CD4-positive, alpha-beta T cell (primary cell): ENCODE measurements at regions not wholly inside any gene's neighbourhood (a gene's known extent, or its start where the extent isn't known, plus 50 kb on each side); places are given as distances from the start of the nearest gene placed in this dataset.

Source experiments
- ATAC-seq: fragments of 200-7000 bp; cut with Tn5 transposase; one replicate; pipeline ENCODE4 v1.10.0; 2022; ENCODE audit warnings: mild to moderate bottlenecking; ENCODE audit not compliant: poor library complexity
- CTCF ChIA-PET: fragments of 350-600 bp; sonication (Branson Sonifier 250); formaldehyde crosslinking; loops from one replicate; lab custom pipeline; 2021; ENCODE audit warnings: antibody characterized with exemption, inconsistent platforms; lab: Charles Lee
- POLR2A ChIA-PET: fragments of 350-600 bp; sonication (Branson Sonifier 250); formaldehyde crosslinking; loops from one replicate; lab custom pipeline; 2021; ENCODE audit warnings: antibody characterized with exemption, inconsistent platforms; lab: Charles Lee
- DNase-seq, 14 experiments: peaks; one replicate each; pipeline ENCODE4 v3.0.0-alpha.2; 2013 to 2020; ENCODE audit warnings: mixed read lengths in 2 of 14
- H3K27ac ChIP-seq, 2 donors: one replicate each; pipeline versions ENCODE4 v1.5.1 to v1.7.0; 2013; ENCODE audit warnings: low read length in 2 of 2, low read depth in 1 of 2, mild to moderate bottlenecking in 1 of 2
- H3K27me3 ChIP-seq, 2 experiments: 1 replicate in 1 of 2; 2 replicates in 1 of 2; pipeline versions ENCODE4 v1.6.1 to v1.7.0; 2013; ENCODE audit warnings: low read length in 2 of 2, control low read depth in 1 of 2, mild to moderate bottlenecking in 1 of 2, moderate library complexity in 1 of 2; ENCODE audit not compliant: insufficient read depth in 2 of 2, control insufficient read depth in 1 of 2
- H3K36me3 ChIP-seq: one replicate; pipeline ENCODE4 v1.6.1; 2013; ENCODE audit warnings: low read length, control low read depth; ENCODE audit not compliant: insufficient read depth
- H3K4me1 ChIP-seq: one replicate; pipeline ENCODE4 v1.6.1; 2013; ENCODE audit warnings: low read length, control low read depth; ENCODE audit not compliant: insufficient read depth
- H3K4me3 ChIP-seq: one replicate; pipeline ENCODE4 v1.5.1; 2013; ENCODE audit warnings: mild to moderate bottlenecking, low read length, moderate library complexity
- H3K9me3 ChIP-seq, 2 experiments: 1 replicate in 1 of 2; 2 replicates in 1 of 2; pipeline versions ENCODE4 v1.6.1 to v1.7.0; 2013; ENCODE audit warnings: low read length in 2 of 2, mild to moderate bottlenecking in 2 of 2, control low read depth in 1 of 2, moderate library complexity in 1 of 2; ENCODE audit not compliant: control insufficient read depth in 1 of 2, insufficient read depth in 1 of 2
- H3K27ac Mint-ChIP-seq: one replicate; pipeline ENCODE4 v1.8.0; 2020; ENCODE audit warnings: mixed read lengths
- H3K27me3 Mint-ChIP-seq: one replicate; pipeline ENCODE4 v1.8.0; 2021; ENCODE audit warnings: mixed read lengths
- H3K36me3 Mint-ChIP-seq: one replicate; pipeline ENCODE4 v1.8.0; 2021; ENCODE audit warnings: low read depth, mixed read lengths
- H3K4me1 Mint-ChIP-seq: one replicate; pipeline ENCODE4 v1.8.0; 2021; ENCODE audit warnings: low read depth, mixed read lengths
- H3K4me3 Mint-ChIP-seq: one replicate; pipeline ENCODE4 v1.8.0; 2020; ENCODE audit warnings: mild to moderate bottlenecking, mixed read lengths
- H3K9me3 Mint-ChIP-seq: one replicate; pipeline ENCODE4 v1.8.0; 2020; ENCODE audit warnings: mixed read lengths
- intact Hi-C, 2 experiments: fragments of 100-400 bp; cut with DNase I in 1 of 2; cut with micrococcal nuclease in 1 of 2; formaldehyde crosslinking; loops; one replicate each; pipeline versions ENCODE4 v1.15.1 to v1.9.0; 2023 to 2025; cut with DNase I, micrococcal nuclease
- TF ChIP-seq, protein P1 (sequence below): fragments of 200-600 bp; IDR thresholded peaks from one replicate; pipeline ENCODE4 v1.8.0; 2022; ENCODE audit warnings: antibody characterized with exemption, mild to moderate bottlenecking

DNA sequence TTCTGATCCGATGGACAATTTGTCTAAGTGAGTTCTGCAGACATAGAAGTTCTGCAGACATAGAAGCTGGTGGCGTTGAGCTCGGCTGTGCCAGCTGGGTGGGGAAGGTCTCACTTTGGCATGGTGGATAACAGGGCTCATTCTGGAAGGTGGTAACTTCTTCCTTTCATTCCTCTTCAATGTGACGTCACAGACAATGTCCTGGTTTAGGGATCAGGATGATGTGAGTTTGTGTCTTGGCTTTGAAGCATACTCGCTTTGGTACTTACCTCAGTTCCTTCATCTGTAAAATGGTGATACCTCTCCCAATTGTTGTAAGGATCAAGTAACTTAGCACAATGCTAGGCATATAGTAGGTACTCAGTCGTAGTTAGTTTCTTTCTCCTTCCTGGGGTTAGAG is 408.8 kb upstream of the ASIC2 start:
- H3K4me1 ChIP-seq = no peaks in the 10 kb centered on the region
- ChIA-PET POLR2A (no interaction called here), CTCF (no interaction called here)
- no peaks in the 10 kb centered on the region for H3K4me1 Mint-ChIP-seq
- H3K27me3 Mint-ChIP-seq = peaks cover 6% of the 10 kb centered on the region
- no peak for ATAC-seq
- no peak overlapping the region for H3K27ac Mint-ChIP-seq
- no peaks in the 10 kb centered on the region for H3K36me3 Mint-ChIP-seq
- no peaks in the 10 kb centered on the region for H3K9me3 Mint-ChIP-seq
- TF ChIP-seq, protein P1, sequence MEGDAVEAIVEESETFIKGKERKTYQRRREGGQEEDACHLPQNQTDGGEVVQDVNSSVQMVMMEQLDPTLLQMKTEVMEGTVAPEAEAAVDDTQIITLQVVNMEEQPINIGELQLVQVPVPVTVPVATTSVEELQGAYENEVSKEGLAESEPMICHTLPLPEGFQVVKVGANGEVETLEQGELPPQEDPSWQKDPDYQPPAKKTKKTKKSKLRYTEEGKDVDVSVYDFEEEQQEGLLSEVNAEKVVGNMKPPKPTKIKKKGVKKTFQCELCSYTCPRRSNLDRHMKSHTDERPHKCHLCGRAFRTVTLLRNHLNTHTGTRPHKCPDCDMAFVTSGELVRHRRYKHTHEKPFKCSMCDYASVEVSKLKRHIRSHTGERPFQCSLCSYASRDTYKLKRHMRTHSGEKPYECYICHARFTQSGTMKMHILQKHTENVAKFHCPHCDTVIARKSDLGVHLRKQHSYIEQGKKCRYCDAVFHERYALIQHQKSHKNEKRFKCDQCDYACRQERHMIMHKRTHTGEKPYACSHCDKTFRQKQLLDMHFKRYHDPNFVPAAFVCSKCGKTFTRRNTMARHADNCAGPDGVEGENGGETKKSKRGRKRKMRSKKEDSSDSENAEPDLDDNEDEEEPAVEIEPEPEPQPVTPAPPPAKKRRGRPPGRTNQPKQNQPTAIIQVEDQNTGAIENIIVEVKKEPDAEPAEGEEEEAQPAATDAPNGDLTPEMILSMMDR = no peak
- no peak overlapping the region for H3K4me3 ChIP-seq
- peaks cover 0 to 4% of the 10 kb centered on the region in 2 experiments for H3K27me3 ChIP-seq
- H3K4me3 Mint-ChIP-seq = no peak overlapping the region
- no peaks in the 10 kb centered on the region for H3K9me3 ChIP-seq
- intact Hi-C loops = no loop called here
- H3K36me3 ChIP-seq = no peaks in the 10 kb centered on the region
- DNase-seq = no peak
- H3K27ac ChIP-seq = no peak overlapping the region

DNA sequence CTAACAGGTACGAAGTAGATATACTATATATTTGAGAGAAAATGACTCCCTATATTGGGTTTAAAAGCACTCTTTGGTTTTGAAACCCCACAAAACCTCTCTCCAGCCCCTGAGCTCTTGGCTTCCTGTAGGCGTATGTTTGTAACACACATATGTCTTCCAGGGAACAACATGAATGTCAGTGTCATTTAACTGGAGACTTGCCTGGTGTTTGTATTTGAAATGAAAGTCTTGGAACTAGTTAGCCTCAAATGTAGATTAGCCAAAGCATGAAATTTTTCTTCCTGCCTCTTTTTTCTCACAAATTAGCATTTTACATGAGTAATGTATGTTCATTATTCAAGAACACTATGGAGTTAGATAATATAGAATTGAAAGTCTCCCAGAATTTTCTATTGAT is 411.8 kb upstream of the ASIC2 start:
- TF ChIP-seq, protein P1 = no peak
- no peaks in the 10 kb centered on the region for H3K9me3 ChIP-seq
- ChIA-PET CTCF (no interaction called here), POLR2A (no interaction called here)
- intact Hi-C loops = no loop called here
- H3K27me3 ChIP-seq = no peaks in the 10 kb centered on the region
- no peak overlapping the region for H3K27ac Mint-ChIP-seq
- H3K4me1 Mint-ChIP-seq = no peaks in the 10 kb centered on the region
- no peaks in the 10 kb centered on the region for H3K9me3 Mint-ChIP-seq
- H3K27me3 Mint-ChIP-seq = peaks cover 16% of the 10 kb centered on the region
- no peak overlapping the region for H3K4me3 Mint-ChIP-seq
- no peaks in the 10 kb centered on the region for H3K36me3 Mint-ChIP-seq
- no peaks in the 10 kb centered on the region for H3K36me3 ChIP-seq
- H3K27ac ChIP-seq = no peak overlapping the region
- no peak overlapping the region for H3K4me3 ChIP-seq
- ATAC-seq (no peak), DNase-seq (no peak)
- H3K4me1 ChIP-seq = no peaks in the 10 kb centered on the region

DNA sequence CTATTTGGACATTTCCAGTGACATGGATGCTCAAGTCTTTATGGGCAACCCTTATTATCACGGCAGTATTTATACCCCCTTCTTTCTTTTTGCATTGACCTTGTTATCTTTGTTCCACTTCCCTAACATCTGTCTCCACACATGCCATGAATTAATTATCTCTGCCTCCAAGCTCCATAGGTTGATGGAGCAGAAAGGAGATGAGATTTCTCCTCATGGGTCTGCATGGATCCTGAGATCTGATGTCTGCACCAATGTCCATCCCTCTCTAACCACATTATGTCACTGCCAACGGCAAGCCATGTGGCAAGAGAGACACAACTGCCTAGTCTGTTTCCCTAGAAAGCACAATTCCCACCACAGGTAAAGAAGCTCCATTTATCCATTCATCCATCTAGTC is 416.8 kb upstream of the ASIC2 start:
- H3K9me3 Mint-ChIP-seq = no peaks in the 10 kb centered on the region
- DNase-seq = no peak
- peaks cover 31% of the 10 kb centered on the region for H3K27me3 Mint-ChIP-seq
- H3K4me1 Mint-ChIP-seq = no peaks in the 10 kb centered on the region
- TF ChIP-seq, protein P1 = no peak
- H3K4me3 Mint-ChIP-seq = no peak overlapping the region
- no peak overlapping the region for H3K4me3 ChIP-seq
- no peak overlapping the region for H3K27ac ChIP-seq
- no peak for ATAC-seq
- ChIA-PET CTCF (no interaction called here), POLR2A (no interaction called here)
- H3K27me3 ChIP-seq = no peaks in the 10 kb centered on the region
- H3K36me3 Mint-ChIP-seq = no peaks in the 10 kb centered on the region
- no peaks in the 10 kb centered on the region for H3K9me3 ChIP-seq
- H3K4me1 ChIP-seq = no peaks in the 10 kb centered on the region
- no peak overlapping the region for H3K27ac Mint-ChIP-seq
- H3K36me3 ChIP-seq = no peaks in the 10 kb centered on the region
- intact Hi-C loops = loop anchor here in 1 of 2 experiments (10.0 kb wide), 1 partner anchor 55 kb away; no protein-coding TSS in a partner anchor
